ENCODE measurements at regions not wholly inside any gene's neighbourhood (a gene's known extent, or its start where the extent isn't known, plus 50 kb on each side); places are given as distances from the start of the nearest gene placed in this dataset.

DNA sequence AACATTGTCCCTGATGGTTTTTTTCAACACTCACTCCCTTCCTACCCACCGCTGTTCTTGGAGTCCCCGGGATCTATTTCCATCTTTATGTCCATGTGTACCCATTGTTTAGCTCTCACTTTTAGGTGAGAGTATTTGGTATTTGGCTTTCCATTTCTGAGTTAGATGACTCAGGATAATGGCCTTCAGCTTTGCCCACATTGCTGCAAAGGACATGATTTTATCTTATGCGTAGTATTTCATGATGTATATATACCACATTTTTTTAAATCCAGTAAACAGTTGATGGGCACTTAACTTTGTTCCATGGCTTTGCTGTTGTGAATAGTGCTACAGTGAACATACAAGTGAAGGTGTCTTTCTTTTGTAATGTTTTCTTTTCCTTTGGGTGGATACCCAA, 123.5 kb upstream of the KITLG start:
- TF ChIP-seq, protein P1, sequence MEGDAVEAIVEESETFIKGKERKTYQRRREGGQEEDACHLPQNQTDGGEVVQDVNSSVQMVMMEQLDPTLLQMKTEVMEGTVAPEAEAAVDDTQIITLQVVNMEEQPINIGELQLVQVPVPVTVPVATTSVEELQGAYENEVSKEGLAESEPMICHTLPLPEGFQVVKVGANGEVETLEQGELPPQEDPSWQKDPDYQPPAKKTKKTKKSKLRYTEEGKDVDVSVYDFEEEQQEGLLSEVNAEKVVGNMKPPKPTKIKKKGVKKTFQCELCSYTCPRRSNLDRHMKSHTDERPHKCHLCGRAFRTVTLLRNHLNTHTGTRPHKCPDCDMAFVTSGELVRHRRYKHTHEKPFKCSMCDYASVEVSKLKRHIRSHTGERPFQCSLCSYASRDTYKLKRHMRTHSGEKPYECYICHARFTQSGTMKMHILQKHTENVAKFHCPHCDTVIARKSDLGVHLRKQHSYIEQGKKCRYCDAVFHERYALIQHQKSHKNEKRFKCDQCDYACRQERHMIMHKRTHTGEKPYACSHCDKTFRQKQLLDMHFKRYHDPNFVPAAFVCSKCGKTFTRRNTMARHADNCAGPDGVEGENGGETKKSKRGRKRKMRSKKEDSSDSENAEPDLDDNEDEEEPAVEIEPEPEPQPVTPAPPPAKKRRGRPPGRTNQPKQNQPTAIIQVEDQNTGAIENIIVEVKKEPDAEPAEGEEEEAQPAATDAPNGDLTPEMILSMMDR (IDR thresholded peaks at IDR 0.05), result no peak
- TF ChIP-seq EP300 (IDR thresholded peaks at IDR 0.05) (no peak), POLR2AphosphoS5 (IDR thresholded peaks at IDR 0.05) (no peak)
